ENCODE measurements at regions not wholly inside any gene's neighbourhood (a gene's known extent, or its start where the extent isn't known, plus 50 kb on each side); places are given as distances from the start of the nearest gene placed in this dataset.
"Not testable (repeated sequence)": the region's sequence is repeated elsewhere in the genome, so short reads cannot be mapped to it uniquely, and the experiment has no call there.

GRCh38 chrX:25124391-25124790 is 108.6 kb upstream of the ARX start:
- no peaks in the 10 kb centered on the region for H3K27me3 ChIP-seq (ENCODE audit: control insufficient read depth in 3 of 3, insufficient read depth in 3 of 3, low read length in 3 of 3)
- H3K9me3 ChIP-seq (ENCODE audit: control insufficient read depth in 3 of 3, low read length in 3 of 3) = no peaks in the 10 kb centered on the region
- H3K9ac ChIP-seq (ENCODE audit: low read depth in 1 of 3, low read length in 3 of 3) = no peak overlapping the region
- H3K4me1 ChIP-seq (ENCODE audit: control insufficient read depth in 3 of 3, insufficient read depth in 3 of 3, low read length in 3 of 3) = no peaks in the 10 kb centered on the region
- no peaks in the 10 kb centered on the region for H3K36me3 ChIP-seq (ENCODE audit: control insufficient read depth in 3 of 3, insufficient read depth in 3 of 3, low read length in 3 of 3)
- no peak overlapping the region for H3K27ac ChIP-seq (ENCODE audit: low read depth, low read length)
- no peak overlapping the region for H3K4me3 ChIP-seq (ENCODE audit: low read length in 3 of 3)

- Histone ChIP-seq H3K27ac (ENCODE audit: low read depth, low read length) (no peak overlapping the region), H3K36me3 (ENCODE audit: control insufficient read depth in 3 of 3, insufficient read depth in 3 of 3, low read length in 3 of 3) (no peaks in the 10 kb centered on the region), H3K4me1 (ENCODE audit: control insufficient read depth in 3 of 3, insufficient read depth in 3 of 3, low read length in 3 of 3) (no peaks in the 10 kb centered on the region), H3K9ac (ENCODE audit: low read depth in 1 of 3, low read length in 3 of 3) (no peak overlapping the region), H3K27me3 (ENCODE audit: control insufficient read depth in 3 of 3, insufficient read depth in 3 of 3, low read length in 3 of 3) (no peaks in the 10 kb centered on the region), H3K4me3 (ENCODE audit: low read length in 3 of 3) (no peak overlapping the region), H3K9me3 (ENCODE audit: control insufficient read depth in 3 of 3, low read length in 3 of 3) (no peaks in the 10 kb centered on the region)
These were observed 96.4 kb upstream of the ARX start for GRCh38 chrX:25112156-25112555.

DNA sequence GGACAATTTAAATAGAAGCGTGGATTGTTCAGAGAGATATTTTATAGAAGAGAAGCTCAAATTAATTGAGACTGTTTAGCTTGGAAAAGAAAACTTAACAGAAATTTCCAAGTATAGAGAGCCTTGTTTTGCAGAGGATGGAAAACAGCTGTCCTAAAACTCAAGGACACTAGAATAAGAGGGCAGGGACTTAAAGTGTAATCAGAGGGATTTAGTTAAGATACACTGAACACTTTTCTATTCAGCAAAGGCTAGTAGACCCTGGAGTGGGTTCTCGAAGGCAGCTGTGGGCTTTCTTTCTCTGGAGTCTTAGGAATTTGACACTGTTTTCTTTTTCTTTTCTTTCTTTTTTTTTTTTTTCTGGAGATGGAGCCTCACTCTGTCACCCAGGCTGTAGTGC is 92.7 kb upstream of the ARX start:
- Histone ChIP-seq H3K4me1 (ENCODE audit: control insufficient read depth in 3 of 3, insufficient read depth in 3 of 3, low read length in 3 of 3) (no peaks in the 10 kb centered on the region), H3K27me3 (ENCODE audit: control insufficient read depth in 3 of 3, insufficient read depth in 3 of 3, low read length in 3 of 3) (no peaks in the 10 kb centered on the region), H3K27ac (ENCODE audit: low read depth, low read length) (no peak overlapping the region), H3K36me3 (ENCODE audit: control insufficient read depth in 3 of 3, insufficient read depth in 3 of 3, low read length in 3 of 3) (no peaks in the 10 kb centered on the region), H3K4me3 (ENCODE audit: low read length in 3 of 3) (no peak overlapping the region), H3K9ac (ENCODE audit: low read depth in 1 of 3, low read length in 3 of 3) (no peak overlapping the region), H3K9me3 (ENCODE audit: control insufficient read depth in 3 of 3, low read length in 3 of 3) (no peaks in the 10 kb centered on the region)

DNA sequence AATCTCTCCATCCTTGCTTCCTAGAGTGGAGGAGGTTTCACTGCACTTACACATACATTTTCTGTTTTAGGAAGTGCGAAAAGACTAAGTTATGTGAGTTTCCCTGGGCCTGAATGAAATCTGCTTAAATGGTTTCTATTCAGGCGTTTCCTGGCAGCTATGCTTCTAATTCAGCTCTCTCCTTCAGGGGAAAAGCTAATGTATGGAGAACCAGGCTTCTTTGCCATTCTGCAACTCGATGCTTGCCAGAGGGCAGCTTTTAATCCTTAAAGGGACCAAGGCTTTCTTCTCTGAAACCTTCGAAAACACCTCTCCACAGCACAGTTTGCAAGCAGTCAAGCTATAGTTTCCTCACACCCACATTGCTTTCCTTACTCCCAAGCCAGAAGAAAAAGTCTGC is 89.5 kb upstream of the ARX start:
- Histone ChIP-seq H3K4me3 (ENCODE audit: low read length in 3 of 3) (no peak overlapping the region), H3K36me3 (ENCODE audit: control insufficient read depth in 3 of 3, insufficient read depth in 3 of 3, low read length in 3 of 3) (no peaks in the 10 kb centered on the region), H3K27me3 (ENCODE audit: control insufficient read depth in 3 of 3, insufficient read depth in 3 of 3, low read length in 3 of 3) (no peaks in the 10 kb centered on the region), H3K9me3 (ENCODE audit: control insufficient read depth in 3 of 3, low read length in 3 of 3) (no peaks in the 10 kb centered on the region), H3K4me1 (ENCODE audit: control insufficient read depth in 3 of 3, insufficient read depth in 3 of 3, low read length in 3 of 3) (no peaks in the 10 kb centered on the region), H3K9ac (ENCODE audit: low read depth in 1 of 3, low read length in 3 of 3) (no peak overlapping the region), H3K27ac (ENCODE audit: low read depth, low read length) (no peak overlapping the region)

- no peak overlapping the region for H3K9ac ChIP-seq (ENCODE audit: low read depth in 1 of 3, low read length in 3 of 3)
- H3K9me3 ChIP-seq (ENCODE audit: control insufficient read depth in 3 of 3, low read length in 3 of 3) = no peaks in the 10 kb centered on the region
- H3K4me1 ChIP-seq (ENCODE audit: control insufficient read depth in 3 of 3, insufficient read depth in 3 of 3, low read length in 3 of 3) = no peaks in the 10 kb centered on the region
- H3K27me3 ChIP-seq (ENCODE audit: control insufficient read depth in 3 of 3, insufficient read depth in 3 of 3, low read length in 3 of 3) = no peaks in the 10 kb centered on the region
- H3K27ac ChIP-seq (ENCODE audit: low read depth, low read length) = no peak overlapping the region
- H3K4me3 ChIP-seq (ENCODE audit: low read length in 3 of 3) = no peak overlapping the region
- no peaks in the 10 kb centered on the region for H3K36me3 ChIP-seq (ENCODE audit: control insufficient read depth in 3 of 3, insufficient read depth in 3 of 3, low read length in 3 of 3)
These were observed 80.8 kb upstream of the ARX start for GRCh38 chrX:25096522-25097045.

- not testable (repeated sequence) for H3K9ac ChIP-seq (ENCODE audit: low read depth in 1 of 3, low read length in 3 of 3); H3K9me3 ChIP-seq (ENCODE audit: control insufficient read depth in 3 of 3, low read length in 3 of 3); H3K4me3 ChIP-seq (ENCODE audit: low read length in 3 of 3); H3K4me1 ChIP-seq (ENCODE audit: control insufficient read depth in 3 of 3, insufficient read depth in 3 of 3, low read length in 3 of 3); H3K27me3 ChIP-seq (ENCODE audit: control insufficient read depth in 3 of 3, insufficient read depth in 3 of 3, low read length in 3 of 3); H3K36me3 ChIP-seq (ENCODE audit: control insufficient read depth in 3 of 3, insufficient read depth in 3 of 3, low read length in 3 of 3); H3K27ac ChIP-seq (ENCODE audit: low read depth, low read length)
These were observed 75.4 kb upstream of the ARX start for GRCh38 chrX:25091152-25091551.

DNA sequence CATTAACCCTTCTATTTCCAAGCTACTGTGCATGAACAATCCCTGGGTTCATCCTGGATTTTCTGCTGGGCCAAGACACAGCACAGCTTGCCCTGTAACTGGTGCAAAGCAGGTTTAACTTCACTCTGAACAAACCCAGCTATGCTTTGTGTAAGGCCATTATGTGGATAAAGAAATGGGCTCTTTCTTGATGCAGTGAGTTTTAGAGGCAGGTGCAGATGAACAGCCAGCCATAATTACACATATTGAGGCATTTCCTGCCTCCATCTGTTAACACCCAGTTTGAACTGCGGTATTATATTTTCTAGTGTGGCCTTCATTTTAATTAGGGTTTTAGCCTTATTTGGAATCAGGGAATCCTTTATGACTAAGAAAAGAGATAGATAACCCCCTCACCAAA is 68.7 kb upstream of the ARX start:
- Histone ChIP-seq H3K27ac (ENCODE audit: low read depth, low read length) (no peak overlapping the region), H3K36me3 (ENCODE audit: control insufficient read depth in 3 of 3, insufficient read depth in 3 of 3, low read length in 3 of 3) (no peaks in the 10 kb centered on the region), H3K9me3 (ENCODE audit: control insufficient read depth in 3 of 3, low read length in 3 of 3) (no peaks in the 10 kb centered on the region), H3K9ac (ENCODE audit: low read depth in 1 of 3, low read length in 3 of 3) (no peak overlapping the region), H3K27me3 (ENCODE audit: control insufficient read depth in 3 of 3, insufficient read depth in 3 of 3, low read length in 3 of 3) (no peaks in the 10 kb centered on the region), H3K4me1 (ENCODE audit: control insufficient read depth in 3 of 3, insufficient read depth in 3 of 3, low read length in 3 of 3) (no peaks in the 10 kb centered on the region), H3K4me3 (ENCODE audit: low read length in 3 of 3) (no peak overlapping the region)

GRCh38 chrX:25083661-25084060 is 67.9 kb upstream of the ARX start:
- no peaks in the 10 kb centered on the region for H3K36me3 ChIP-seq (ENCODE audit: control insufficient read depth in 3 of 3, insufficient read depth in 3 of 3, low read length in 3 of 3)
- H3K4me1 ChIP-seq (ENCODE audit: control insufficient read depth in 3 of 3, insufficient read depth in 3 of 3, low read length in 3 of 3) = no peaks in the 10 kb centered on the region
- H3K4me3 ChIP-seq (ENCODE audit: low read length in 3 of 3) = no peak overlapping the region
- no peak overlapping the region for H3K9ac ChIP-seq (ENCODE audit: low read depth in 1 of 3, low read length in 3 of 3)
- no peaks in the 10 kb centered on the region for H3K27me3 ChIP-seq (ENCODE audit: control insufficient read depth in 3 of 3, insufficient read depth in 3 of 3, low read length in 3 of 3)
- H3K27ac ChIP-seq (ENCODE audit: low read depth, low read length) = no peak overlapping the region
- no peaks in the 10 kb centered on the region for H3K9me3 ChIP-seq (ENCODE audit: control insufficient read depth in 3 of 3, low read length in 3 of 3)

- H3K36me3 ChIP-seq (ENCODE audit: control insufficient read depth in 3 of 3, insufficient read depth in 3 of 3, low read length in 3 of 3) = no peaks in the 10 kb centered on the region
- no peak overlapping the region for H3K4me3 ChIP-seq (ENCODE audit: low read length in 3 of 3)
- no peak overlapping the region for H3K27ac ChIP-seq (ENCODE audit: low read depth, low read length)
- H3K4me1 ChIP-seq (ENCODE audit: control insufficient read depth in 3 of 3, insufficient read depth in 3 of 3, low read length in 3 of 3) = no peaks in the 10 kb centered on the region
- H3K9ac ChIP-seq (ENCODE audit: low read depth in 1 of 3, low read length in 3 of 3) = no peak overlapping the region
- no peaks in the 10 kb centered on the region for H3K27me3 ChIP-seq (ENCODE audit: control insufficient read depth in 3 of 3, insufficient read depth in 3 of 3, low read length in 3 of 3)
- no peaks in the 10 kb centered on the region for H3K9me3 ChIP-seq (ENCODE audit: control insufficient read depth in 3 of 3, low read length in 3 of 3)
These were observed 63.3 kb upstream of the ARX start for GRCh38 chrX:25079020-25079419.

DNA sequence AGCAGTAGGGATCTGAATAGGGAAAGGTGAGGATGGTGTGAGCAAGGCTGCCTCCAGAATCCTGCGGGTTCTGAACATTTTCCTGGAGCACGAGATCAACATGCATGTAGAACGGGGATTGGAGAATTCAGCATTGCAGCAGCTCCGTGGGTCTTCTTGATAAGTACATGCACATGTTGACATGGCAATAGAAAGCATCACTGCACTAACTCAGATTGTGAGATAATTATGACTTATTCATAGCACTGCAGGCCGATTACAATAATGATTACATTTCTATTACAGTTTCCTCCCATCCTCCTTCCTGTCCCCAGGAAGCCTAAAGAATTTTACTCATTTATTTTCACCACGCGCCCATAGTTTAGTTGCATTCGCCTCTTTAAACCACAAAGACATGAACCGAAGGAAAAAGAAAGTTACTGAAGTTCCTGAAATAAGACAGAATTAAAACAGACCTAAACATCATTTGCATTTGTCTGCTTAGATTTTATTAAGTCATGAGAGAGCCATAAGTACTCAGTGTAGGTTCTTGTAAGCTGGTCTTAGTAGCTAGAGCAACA is 61.3 kb upstream of the ARX start:
- Histone ChIP-seq H3K27me3 (ENCODE audit: control insufficient read depth in 3 of 3, insufficient read depth in 3 of 3, low read length in 3 of 3) (no peaks in the 10 kb centered on the region), H3K36me3 (ENCODE audit: control insufficient read depth in 3 of 3, insufficient read depth in 3 of 3, low read length in 3 of 3) (no peaks in the 10 kb centered on the region), H3K9ac (ENCODE audit: low read depth in 1 of 3, low read length in 3 of 3) (no peak overlapping the region), H3K4me1 (ENCODE audit: control insufficient read depth in 3 of 3, insufficient read depth in 3 of 3, low read length in 3 of 3) (no peaks in the 10 kb centered on the region), H3K9me3 (ENCODE audit: control insufficient read depth in 3 of 3, low read length in 3 of 3) (no peaks in the 10 kb centered on the region), H3K27ac (ENCODE audit: low read depth, low read length) (no peak overlapping the region), H3K4me3 (ENCODE audit: low read length in 3 of 3) (no peak overlapping the region)

GRCh38 chrX:25072247-25072646 is 56.5 kb upstream of the ARX start:
- H3K27ac ChIP-seq (ENCODE audit: low read depth, low read length) = no peak overlapping the region
- no peaks in the 10 kb centered on the region for H3K4me1 ChIP-seq (ENCODE audit: control insufficient read depth in 3 of 3, insufficient read depth in 3 of 3, low read length in 3 of 3)
- no peaks in the 10 kb centered on the region for H3K36me3 ChIP-seq (ENCODE audit: control insufficient read depth in 3 of 3, insufficient read depth in 3 of 3, low read length in 3 of 3)
- no peak overlapping the region for H3K4me3 ChIP-seq (ENCODE audit: low read length in 3 of 3)
- no peak overlapping the region for H3K9ac ChIP-seq (ENCODE audit: low read depth in 1 of 3, low read length in 3 of 3)
- H3K9me3 ChIP-seq (ENCODE audit: control insufficient read depth in 3 of 3, low read length in 3 of 3) = peaks cover 0 to 5% (median 0%) of the 10 kb centered on the region in 3 donors
- H3K27me3 ChIP-seq (ENCODE audit: control insufficient read depth in 3 of 3, insufficient read depth in 3 of 3, low read length in 3 of 3) = no peaks in the 10 kb centered on the region

Measured in skeletal muscle tissue (tissue), 3 donors.